ENCODE measurements at regions not wholly inside any gene's neighbourhood (a gene's known extent, or its start where the extent isn't known, plus 50 kb on each side); places are given as distances from the start of the nearest gene placed in this dataset.
A peak's percentile ranks its signal among the peaks of the same experiment; 100 is the strongest.

GRCh38 chr11:87421422-87421821, 383.7 kb downstream of the TMEM135 start:
- Histone ChIP-seq H3K4me3 (no peak overlapping the region), H3K36me3 (no peaks in the 10 kb centered on the region), H3K27ac (no peak overlapping the region), H3K27me3 (no peaks in the 10 kb centered on the region), H3K9me3 (no peaks in the 10 kb centered on the region), H3K4me1 (ENCODE audit: insufficient read depth) (peaks cover 3% of the 10 kb centered on the region)
- DNase-seq, result peak in 2 of 5 donors; percentile 22 to 41
- intact Hi-C loops (cut with DNase I), result loop anchor here in 3 of 4 donors (5.0 to 10.0 kb wide), 2 partner anchors 67 to 69 kb away; no protein-coding TSS in a partner anchor
- TF ChIP-seq POLR2A (IDR thresholded peaks at IDR 0.05) (no peak), CTCF (IDR thresholded peaks at IDR 0.05) (peak; percentile 39 to 57 (median 56))
- WGBS, 3 donors, result 63 to 78% (median 65%) methylated on average over 2 of the region's 2 CpGs

- H3K9me3 ChIP-seq, result no peaks in the 10 kb centered on the region
- H3K4me3 ChIP-seq, result no peak overlapping the region
- peaks cover 3% of the 10 kb centered on the region for H3K4me1 ChIP-seq (ENCODE audit: insufficient read depth)
- intact Hi-C loops (cut with DNase I), result loop anchor here in 1 of 4 donors (1.0 kb wide), 1 partner anchor 65 kb away; no protein-coding TSS in a partner anchor
- no peak overlapping the region for H3K27ac ChIP-seq
- no peaks in the 10 kb centered on the region for H3K27me3 ChIP-seq
- TF ChIP-seq EP300 (IDR thresholded peaks at IDR 0.05) (no peak), POLR2A (IDR thresholded peaks at IDR 0.05) (no peak), CTCF (IDR thresholded peaks at IDR 0.05) (no peak)
- no peaks in the 10 kb centered on the region for H3K36me3 ChIP-seq
- DNase-seq, result no peak
These were observed 380.2 kb downstream of the TMEM135 start for GRCh38 chr11:87417951-87418350.

- H3K36me3 ChIP-seq, result no peaks in the 10 kb centered on the region
- H3K4me1 ChIP-seq (ENCODE audit: insufficient read depth), result no peaks in the 10 kb centered on the region
- WGBS, 3 donors, result 83 to 95% (median 85%) methylated on average over 3 of the region's 3 CpGs
- intact Hi-C loops (cut with DNase I), result no loop called here
- DNase-seq, result no peak
- no peaks in the 10 kb centered on the region for H3K27me3 ChIP-seq
- no peak for TF ChIP-seq EP300 (IDR thresholded peaks at IDR 0.05)
- TF ChIP-seq CTCF (IDR thresholded peaks at IDR 0.05), result no peak
- TF ChIP-seq POLR2A (IDR thresholded peaks at IDR 0.05), result no peak
- H3K9me3 ChIP-seq, result no peaks in the 10 kb centered on the region
- H3K4me3 ChIP-seq, result no peak overlapping the region
- no peak overlapping the region for H3K27ac ChIP-seq
These were observed 368.1 kb downstream of the TMEM135 start for GRCh38 chr11:87405843-87406242.

GRCh38 chr11:87405356-87405755, 367.6 kb downstream of the TMEM135 start:
- H3K27ac ChIP-seq, result no peak overlapping the region
- DNase-seq, result no peak
- H3K9me3 ChIP-seq, result no peaks in the 10 kb centered on the region
- intact Hi-C loops (cut with DNase I), result no loop called here
- no peak for TF ChIP-seq CTCF (IDR thresholded peaks at IDR 0.05)
- TF ChIP-seq POLR2A (IDR thresholded peaks at IDR 0.05), result no peak
- TF ChIP-seq EP300 (IDR thresholded peaks at IDR 0.05), result no peak
- no peaks in the 10 kb centered on the region for H3K36me3 ChIP-seq
- 83 to 91% (median 89%) methylated on average over 2 of the region's 2 CpGs for WGBS, 3 donors
- H3K4me3 ChIP-seq, result no peak overlapping the region
- H3K27me3 ChIP-seq, result no peaks in the 10 kb centered on the region
- H3K4me1 ChIP-seq (ENCODE audit: insufficient read depth), result no peaks in the 10 kb centered on the region

Measured in ovary (tissue), 7 donors.